ENCODE measurements at regions not wholly inside any gene's neighbourhood (a gene's known extent, or its start where the extent isn't known, plus 50 kb on each side); places are given as distances from the start of the nearest gene placed in this dataset.

- no peak for TF ChIP-seq POLR2A (IDR thresholded peaks at IDR 0.05; ENCODE audit: low read length)
- TF ChIP-seq GATA1 (IDR thresholded peaks at IDR 0.05; ENCODE audit: low read depth, low read length) = no peak
These were observed 123.4 kb downstream of the LY86 start for GRCh38 chr6:6711832-6712448.
